GM21423 (cell line): ENCODE measurements at regions not wholly inside any gene's neighbourhood (a gene's known extent, or its start where the extent isn't known, plus 50 kb on each side); places are given as distances from the start of the nearest gene placed in this dataset.

Source experiments
- ATAC-seq: cut with Tn5 transposase; IDR thresholded peaks from one replicate; pipeline ENCODE4 v1.9.1; 2021; ENCODE audit warnings: mild to moderate bottlenecking, moderate library complexity; ENCODE audit not compliant: unreplicated experiment

GRCh38 chr17:37796076-37796475 lies 51.2 kb upstream of the HNF1B start:
- no peak for ATAC-seq
